Esophagus squamous epithelium (tissue), 4 donors: ENCODE measurements at regions not wholly inside any gene's neighbourhood (a gene's known extent, or its start where the extent isn't known, plus 50 kb on each side); places are given as distances from the start of the nearest gene placed in this dataset.

ENCODE experiments used
- CTCF ChIP-seq, 6 experiments: fragments of 450-650 bp in 4 of 6; fragments of 200-600 bp in 2 of 6; sonication (generic) in 2 of 6; IDR thresholded peaks; one replicate each; pipeline ENCODE4 v1.5.1; 2016 to 2019; ENCODE audit warnings: antibody characterized with exemption in 6 of 6, mild to moderate bottlenecking in 4 of 6, moderate library complexity in 4 of 6
- POLR2A ChIP-seq, 4 donors: fragments of 450-650 bp; IDR thresholded peaks; one replicate each; pipeline ENCODE4 v1.6.1; 2017; ENCODE audit warnings: antibody characterized with exemption in 4 of 4, mild to moderate bottlenecking in 4 of 4, moderate library complexity in 3 of 4

GRCh38 chr9:129273136-129273895, 95.3 kb upstream of the IER5L start:
- TF ChIP-seq CTCF (IDR thresholded peaks at IDR 0.05) (no peak), POLR2A (IDR thresholded peaks at IDR 0.05) (no peak)
